Pons (tissue), 1 donor: ENCODE measurements at regions not wholly inside any gene's neighbourhood (a gene's known extent, or its start where the extent isn't known, plus 50 kb on each side); places are given as distances from the start of the nearest gene placed in this dataset.

Experiments
- DNase-seq: peaks from one replicate; pipeline ENCODE4 v3.0.0-alpha.2; 2016; ENCODE audit warnings: low spot score

- no peak for DNase-seq
Observed at GRCh38 chr4:79082997-79083396, 143.8 kb upstream of the PAQR3 start.

- DNase-seq: no peak
Observed at GRCh38 chr4:79081973-79082372, 142.7 kb upstream of the PAQR3 start.

GRCh38 chr4:79078339-79078738 is 139.1 kb upstream of the PAQR3 start:
- DNase-seq: no peak

- no peak for DNase-seq
Observed at GRCh38 chr4:79074040-79074439, 134.8 kb upstream of the PAQR3 start.

- no peak for DNase-seq
Observed at GRCh38 chr4:79073471-79073870, 134.2 kb upstream of the PAQR3 start.

- DNase-seq: no peak
Observed at GRCh38 chr4:79065262-79065661, 126.0 kb upstream of the PAQR3 start.

- no peak for DNase-seq
Observed at GRCh38 chr4:79064806-79065205, 125.6 kb upstream of the PAQR3 start.

GRCh38 chr4:79059631-79060399 is 120.6 kb upstream of the PAQR3 start:
- no peak for DNase-seq

- no peak for DNase-seq
Observed at GRCh38 chr4:79057772-79058171, 118.5 kb upstream of the PAQR3 start.

- DNase-seq: no peak
Observed at GRCh38 chr4:79053754-79054153, 114.5 kb upstream of the PAQR3 start.

- peak; percentile 12 for DNase-seq
Observed at GRCh38 chr4:79050541-79050880, 111.3 kb upstream of the PAQR3 start.

- DNase-seq: no peak
Observed at GRCh38 chr4:79049840-79050540, 110.8 kb upstream of the PAQR3 start.

- no peak for DNase-seq
Observed at GRCh38 chr4:79048878-79049277, 109.6 kb upstream of the PAQR3 start.

GRCh38 chr4:79047316-79047715 is 108.1 kb upstream of the PAQR3 start:
- no peak for DNase-seq

GRCh38 chr4:79046016-79046592 is 106.9 kb upstream of the PAQR3 start:
- no peak for DNase-seq

- no peak for DNase-seq
Observed at GRCh38 chr4:79044141-79044659, 105.0 kb upstream of the PAQR3 start.

- DNase-seq: no peak
Observed at GRCh38 chr4:79043138-79043537, 103.9 kb upstream of the PAQR3 start.

GRCh38 chr4:79042079-79042674 is 102.9 kb upstream of the PAQR3 start:
- DNase-seq: peak; percentile 47

GRCh38 chr4:79034544-79034943 is 95.3 kb upstream of the PAQR3 start:
- DNase-seq: no peak

GRCh38 chr4:79030973-79031372 is 91.7 kb upstream of the PAQR3 start:
- DNase-seq: no peak

GRCh38 chr4:79027656-79028055 is 88.4 kb upstream of the PAQR3 start:
- no peak for DNase-seq

- DNase-seq: no peak
Observed at GRCh38 chr4:79025170-79025569, 85.9 kb upstream of the PAQR3 start.
